ENCODE measurements at regions not wholly inside any gene's neighbourhood (a gene's known extent, or its start where the extent isn't known, plus 50 kb on each side); places are given as distances from the start of the nearest gene placed in this dataset.

DNA sequence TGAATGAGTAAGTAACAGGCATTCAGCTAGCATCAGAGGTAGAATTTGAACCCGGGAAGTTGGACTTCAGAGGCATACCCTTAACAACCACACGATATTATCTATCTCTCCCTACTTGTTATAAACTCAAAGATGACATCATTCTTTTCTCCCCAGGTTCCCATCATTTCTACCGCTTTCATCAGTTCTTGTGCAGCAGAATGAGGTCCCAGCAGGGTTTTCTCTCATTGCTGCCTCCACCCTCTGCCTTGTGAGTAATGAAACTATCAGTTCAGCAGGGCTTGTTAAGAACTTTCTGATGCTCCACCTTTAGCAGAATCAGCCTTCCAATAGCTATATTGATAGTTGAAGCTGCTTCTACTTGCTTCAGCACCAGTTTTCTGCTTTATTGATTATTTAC lies 487.5 kb upstream of the KCNMB2 start:
- no peak for DNase-seq

DNA sequence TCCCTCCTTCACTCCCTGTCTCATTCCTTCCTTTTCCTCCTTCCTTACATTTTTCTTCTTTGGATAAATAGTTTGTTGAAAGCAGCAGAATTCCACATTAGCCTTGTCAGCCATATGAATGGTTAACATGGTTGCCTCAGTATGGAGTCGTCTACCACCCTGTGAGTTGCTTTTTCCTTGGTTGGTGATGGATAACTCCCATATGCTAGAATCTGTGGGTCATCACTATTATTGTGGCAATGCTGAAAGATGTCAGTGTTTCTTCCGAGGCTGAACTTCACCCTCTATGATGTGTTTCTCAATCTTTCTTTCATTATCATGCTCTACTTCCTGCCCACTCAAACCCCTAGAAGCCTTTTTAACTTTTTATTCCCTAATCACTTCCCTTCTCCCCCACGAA lies 481.8 kb upstream of the KCNMB2 start:
- no peak for DNase-seq

DNA sequence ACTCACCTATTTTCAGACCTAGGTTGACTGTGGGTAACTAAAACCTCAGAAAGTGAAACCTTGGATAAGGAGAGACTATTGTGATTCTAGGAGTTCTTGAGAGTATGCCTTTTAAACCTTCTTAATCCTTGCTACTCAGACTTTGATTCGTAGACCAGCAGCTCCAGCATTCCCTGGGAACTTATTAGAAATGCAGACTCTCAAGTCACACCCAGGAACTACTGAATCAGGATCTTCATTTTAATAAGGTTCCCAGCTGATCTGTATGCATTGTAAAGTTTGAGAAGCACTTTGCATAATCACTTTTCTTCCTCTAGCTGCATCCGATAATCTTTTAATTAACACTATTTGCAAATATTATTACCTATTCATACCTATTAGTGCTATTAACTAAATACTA lies 480.3 kb upstream of the KCNMB2 start:
- no peak for DNase-seq

- DNase-seq = no peak
Measured at GRCh38 chr3:178056868-178057267, 479.4 kb upstream of the KCNMB2 start.

- no peak for DNase-seq
Measured at GRCh38 chr3:178058629-178059028, 477.6 kb upstream of the KCNMB2 start.

GRCh38 chr3:178059119-178059518 lies 477.1 kb upstream of the KCNMB2 start:
- no peak for DNase-seq

- DNase-seq = no peak
Measured at GRCh38 chr3:178059836-178060235, 476.4 kb upstream of the KCNMB2 start.

DNA sequence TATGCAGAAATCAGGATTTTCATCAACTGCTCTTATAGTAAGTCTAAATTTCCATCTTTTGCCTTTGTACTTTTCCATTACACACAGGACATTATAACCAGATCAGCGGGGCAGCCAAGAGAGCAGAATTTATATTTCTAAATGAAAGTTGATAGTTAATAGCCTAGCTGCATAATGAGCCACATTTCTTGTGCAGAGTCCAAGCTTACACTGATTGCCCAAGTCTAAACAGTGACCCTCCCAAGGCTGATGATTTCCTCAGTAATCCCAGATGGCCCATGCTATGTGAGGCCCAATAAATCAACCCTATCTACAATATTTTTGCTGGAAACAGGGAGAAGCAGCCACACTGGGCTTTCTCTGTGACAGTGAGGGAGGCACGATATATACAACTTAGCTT lies 475.8 kb upstream of the KCNMB2 start:
- no peak for DNase-seq

- no peak for DNase-seq
Measured at GRCh38 chr3:178062126-178062525, 474.1 kb upstream of the KCNMB2 start.

- no peak for DNase-seq
Measured at GRCh38 chr3:178063461-178063860, 472.8 kb upstream of the KCNMB2 start.

GRCh38 chr3:178067721-178068120 lies 468.5 kb upstream of the KCNMB2 start:
- no peak for DNase-seq

- DNase-seq = no peak
Measured at GRCh38 chr3:178072391-178073305, 463.6 kb upstream of the KCNMB2 start.

DNA sequence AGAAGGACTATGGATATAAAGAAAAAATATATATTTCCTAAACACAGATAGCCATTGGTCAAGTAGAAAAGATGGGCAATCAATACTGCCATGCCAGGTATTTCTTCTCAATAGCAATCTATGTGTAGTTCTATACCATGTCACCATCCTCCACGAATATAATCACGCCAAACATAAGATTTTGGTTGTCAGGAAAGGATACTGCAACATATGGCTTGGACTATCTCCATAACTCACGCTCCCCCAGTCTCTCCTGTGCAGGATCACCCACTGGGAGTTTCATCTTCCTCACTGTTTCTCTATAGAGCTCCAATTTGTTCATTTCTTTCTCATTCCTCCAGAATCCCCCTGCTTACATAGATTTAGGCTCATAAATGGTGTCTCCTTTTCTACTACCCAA lies 462.9 kb upstream of the KCNMB2 start:
- no peak for DNase-seq

DNA sequence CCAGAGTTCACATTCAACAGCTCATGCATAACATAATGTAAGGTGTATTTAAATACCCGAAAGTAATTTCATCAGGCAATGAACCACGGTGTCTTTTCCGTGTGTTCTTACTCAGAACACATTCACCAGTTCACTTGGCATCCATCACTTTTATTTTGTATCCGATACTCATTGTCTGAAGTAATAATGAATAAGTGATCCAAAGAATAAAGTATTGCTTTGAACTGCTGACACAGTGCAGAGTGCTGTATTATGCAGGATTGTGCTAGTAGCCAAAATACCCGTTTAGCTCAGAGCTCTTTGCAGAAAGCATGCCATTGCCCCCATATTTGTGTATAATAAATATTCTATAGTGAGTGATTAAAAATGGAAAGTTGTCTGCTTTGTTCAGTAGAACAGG lies 460.9 kb upstream of the KCNMB2 start:
- no peak for DNase-seq

GRCh38 chr3:178078953-178079352 lies 457.3 kb upstream of the KCNMB2 start:
- DNase-seq = no peak

DNA sequence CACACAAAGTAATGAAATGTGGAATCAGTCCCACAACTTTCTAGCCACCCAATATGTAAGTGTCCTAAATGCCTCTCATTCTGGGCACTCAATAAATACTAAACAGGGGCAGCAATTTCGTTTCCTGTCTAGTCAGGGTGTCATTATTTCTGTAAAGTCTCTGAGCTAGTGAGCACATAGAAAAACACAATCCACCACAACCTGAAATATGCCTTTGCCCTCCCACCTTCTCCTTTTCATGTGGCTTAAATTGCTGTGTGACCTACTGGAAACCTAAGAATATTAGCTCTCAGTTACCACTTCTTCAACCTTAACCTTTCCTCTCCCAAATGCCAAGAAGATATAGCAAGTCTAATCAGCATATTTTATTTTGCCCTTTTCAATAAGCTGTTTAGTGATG lies 456.3 kb upstream of the KCNMB2 start:
- DNase-seq = no peak

- DNase-seq = no peak
Measured at GRCh38 chr3:178082326-178082906, 453.8 kb upstream of the KCNMB2 start.

GRCh38 chr3:178083906-178084866 lies 452.1 kb upstream of the KCNMB2 start:
- no peak for DNase-seq

DNA sequence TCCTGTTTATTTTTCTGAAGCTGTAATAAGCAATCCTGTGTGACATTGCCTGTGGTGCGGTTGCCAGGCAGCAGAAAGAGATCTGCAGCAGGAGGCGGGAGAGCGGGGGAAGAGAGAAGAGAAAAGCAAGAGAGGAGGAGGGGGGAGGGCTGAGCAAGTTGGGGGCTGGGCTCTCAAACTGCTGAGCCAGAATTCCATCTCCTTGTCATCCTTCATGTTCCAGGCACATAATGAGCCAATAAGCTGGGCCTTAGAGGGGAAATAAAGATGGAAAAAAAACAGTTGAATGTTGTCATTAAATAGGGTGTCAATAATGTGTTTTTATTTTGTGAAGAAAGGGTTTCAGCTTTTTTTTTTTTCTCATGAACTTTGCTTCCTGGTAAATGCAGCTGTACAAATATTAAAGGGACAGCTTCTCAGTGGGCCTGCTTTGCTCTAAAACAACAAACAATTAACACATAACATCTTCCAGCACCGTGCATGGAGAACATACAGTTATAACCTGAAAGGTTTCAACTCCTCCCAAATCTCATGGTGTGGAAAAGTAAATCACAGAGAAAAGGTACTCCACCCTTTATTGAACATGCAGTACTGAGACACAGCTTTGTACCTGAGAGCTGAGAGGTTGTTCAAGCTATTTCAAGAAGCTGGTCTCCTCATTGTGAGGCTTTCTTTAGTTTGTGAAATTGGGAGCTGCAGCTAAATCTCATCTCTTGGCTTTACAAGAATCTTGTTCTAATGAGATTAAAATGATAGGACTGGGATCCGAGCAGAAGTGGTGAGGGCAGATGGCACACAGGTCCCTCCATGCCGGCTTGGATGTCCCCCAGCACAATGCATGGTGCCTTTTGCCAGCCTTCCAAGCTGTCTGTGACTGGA lies 451.1 kb upstream of the KCNMB2 start:
- no peak for DNase-seq

GRCh38 chr3:178085817-178086123 lies 450.5 kb upstream of the KCNMB2 start:
- no peak for DNase-seq

DNA sequence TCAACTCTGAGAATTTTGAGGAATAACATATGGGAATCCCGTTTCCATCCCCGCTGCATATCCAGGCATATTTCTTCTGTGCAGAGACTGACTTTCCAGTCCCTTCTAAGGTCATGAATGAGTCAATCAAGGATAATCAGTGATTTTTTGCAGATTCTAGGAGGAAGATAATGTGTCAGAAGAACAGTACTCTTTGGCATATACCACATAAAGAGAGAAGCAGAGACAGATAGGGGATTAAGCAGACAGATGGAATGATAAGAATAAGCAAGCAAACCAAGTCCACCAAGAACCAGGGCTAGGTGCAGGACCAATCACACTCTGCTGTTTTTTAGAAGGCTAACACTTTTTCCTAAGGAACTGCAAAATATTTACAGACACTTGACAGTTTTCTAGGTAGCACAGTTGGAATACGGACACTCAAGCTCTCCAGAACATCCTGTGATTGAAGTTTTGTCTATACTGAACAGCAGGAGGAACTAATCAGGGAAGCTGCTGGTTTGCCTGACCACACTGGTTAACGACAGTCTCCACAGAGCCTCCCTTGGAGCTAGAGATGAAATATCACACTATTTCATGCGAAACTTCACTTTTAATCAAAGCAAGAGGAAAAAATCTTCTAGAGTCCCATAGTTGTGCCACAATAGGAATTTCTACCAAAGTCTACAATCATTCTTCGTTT lies 450.0 kb upstream of the KCNMB2 start:
- DNase-seq = no peak

- no peak for DNase-seq
Measured at GRCh38 chr3:178087376-178087775, 448.9 kb upstream of the KCNMB2 start.
